HG03442 (cell line): ENCODE measurements at regions not wholly inside any gene's neighbourhood (a gene's known extent, or its start where the extent isn't known, plus 50 kb on each side); places are given as distances from the start of the nearest gene placed in this dataset.
"Not testable (repeated sequence)": the region's sequence is repeated elsewhere in the genome, so short reads cannot be mapped to it uniquely, and the experiment has no call there.

Experiments used
- ATAC-seq: cut with Tn5 transposase; IDR thresholded peaks from one replicate; pipeline ENCODE4 v1.9.1; 2021; ENCODE audit warnings: mild to moderate bottlenecking, moderate library complexity; ENCODE audit not compliant: unreplicated experiment

DNA sequence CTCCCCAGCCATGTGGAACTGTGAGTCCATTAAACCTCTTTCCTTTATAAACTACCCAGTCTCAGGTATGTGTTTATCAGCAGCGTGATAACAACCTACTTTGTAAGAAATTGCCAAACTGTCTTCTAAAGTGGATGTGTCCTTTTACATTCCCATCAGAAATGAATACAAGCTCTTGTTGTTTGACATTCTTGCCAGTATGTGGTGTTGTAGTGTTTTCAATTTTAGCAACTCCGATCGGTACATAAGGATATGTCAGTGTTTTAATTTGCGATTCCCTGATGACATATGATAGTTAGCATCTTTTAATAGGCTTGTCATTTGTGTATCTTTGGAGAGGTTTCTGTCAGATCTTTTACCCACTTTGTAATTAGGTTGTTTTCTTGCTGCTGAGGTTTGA lies 1156.3 kb upstream of the CRIM1 start:
- no peak for ATAC-seq

DNA sequence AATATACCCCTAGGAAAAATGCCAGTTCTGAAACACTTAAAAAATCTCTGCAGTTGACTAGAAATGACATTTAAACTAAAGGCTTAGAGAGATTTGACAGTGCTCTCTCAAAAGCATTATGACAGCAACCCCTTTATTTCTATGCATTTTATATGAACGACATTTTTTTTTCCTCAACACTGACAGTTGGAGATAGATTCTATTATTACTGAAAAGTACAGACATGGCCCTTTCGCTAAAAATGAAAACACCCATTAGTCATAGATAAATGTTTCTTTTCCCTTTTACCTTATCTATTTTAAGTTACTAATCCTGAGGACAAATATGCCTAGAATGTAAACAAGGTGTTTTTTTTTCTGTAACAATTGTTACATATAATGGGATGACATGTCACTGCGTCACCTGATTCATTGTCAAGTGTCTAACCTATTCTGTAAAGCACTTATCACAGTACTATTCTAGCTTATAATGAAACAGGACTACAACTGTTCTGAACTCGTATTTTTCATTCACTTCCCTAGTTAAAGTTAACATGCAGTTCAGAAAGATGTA lies 1169.6 kb upstream of the CRIM1 start:
- no peak for ATAC-seq

DNA sequence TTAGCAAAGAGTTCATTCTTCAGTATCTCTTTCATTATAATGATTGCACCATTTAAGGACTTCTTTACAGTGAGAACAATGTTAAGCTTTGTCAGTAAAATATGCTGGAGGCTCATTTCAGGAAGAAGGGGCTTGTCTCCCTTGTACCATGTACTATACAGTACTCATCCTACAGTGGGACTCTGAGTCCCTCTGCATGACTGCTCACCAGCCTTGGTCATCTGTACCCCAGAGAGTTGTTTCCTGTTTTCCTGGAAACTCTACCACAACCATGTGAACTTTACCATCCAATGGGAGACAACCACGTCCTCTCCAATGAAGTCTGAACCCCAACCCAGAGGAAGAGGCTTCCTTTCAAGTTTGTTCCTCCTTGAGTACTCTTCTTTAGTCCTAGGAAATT lies 1171.1 kb upstream of the CRIM1 start:
- no peak for ATAC-seq

DNA sequence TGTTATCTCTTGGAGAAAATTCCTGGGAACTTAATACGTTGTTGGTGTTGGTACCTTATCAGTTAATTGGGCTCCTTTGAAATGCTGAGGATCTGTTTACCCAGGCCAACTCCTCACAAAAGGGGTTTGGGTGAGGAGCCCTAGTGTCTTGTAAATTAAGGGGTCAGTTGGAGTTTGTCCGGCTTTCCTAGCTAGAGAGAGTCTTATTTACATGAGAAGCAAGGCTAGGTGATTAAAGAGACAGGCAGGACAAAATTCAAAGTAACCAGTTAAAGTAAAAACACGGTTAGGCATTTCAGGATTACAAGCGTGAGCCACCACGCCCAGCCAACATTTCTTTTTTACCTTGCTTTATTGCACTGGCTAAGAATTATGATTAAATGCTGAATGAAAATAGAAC lies 1178.9 kb upstream of the CRIM1 start:
- not testable (repeated sequence) for ATAC-seq

DNA sequence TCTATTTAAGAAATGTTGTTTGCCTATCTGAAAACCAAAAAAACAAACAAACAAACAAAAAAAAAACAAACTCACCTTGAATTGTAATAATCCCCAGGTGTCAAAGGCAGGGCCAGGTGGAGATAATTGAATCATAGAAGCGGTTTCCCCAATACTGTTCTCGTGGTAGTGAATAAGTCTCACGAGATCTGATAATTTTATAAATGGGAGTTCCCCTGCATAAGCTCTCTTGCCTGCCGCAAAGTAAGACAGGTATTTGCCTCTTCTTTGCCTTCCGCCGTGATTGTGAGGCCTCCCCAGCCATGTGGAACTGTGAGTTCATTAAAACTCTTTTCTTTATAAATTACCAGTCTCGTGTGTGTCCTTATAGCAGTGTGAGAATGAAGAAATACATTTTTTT lies 1180.7 kb upstream of the CRIM1 start:
- no peak for ATAC-seq

DNA sequence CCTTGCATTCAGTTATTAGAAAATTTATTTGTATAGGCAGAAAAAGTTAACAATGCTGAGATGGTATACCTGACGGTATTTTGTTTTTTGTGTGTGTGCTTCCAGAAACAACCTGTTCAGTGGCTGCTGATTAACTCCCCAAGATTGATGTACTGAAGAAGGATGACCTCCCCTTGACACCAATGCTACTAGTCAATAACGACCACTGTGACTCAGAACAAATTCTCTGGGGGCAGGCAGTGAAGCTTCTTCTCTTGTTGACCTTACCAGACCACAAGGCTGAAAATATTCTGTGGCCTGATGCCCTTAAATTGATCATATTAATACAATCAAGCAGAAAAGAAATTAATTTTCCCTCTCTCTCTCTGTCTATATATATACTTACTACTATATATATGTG lies 1182.9 kb upstream of the CRIM1 start:
- no peak for ATAC-seq

DNA sequence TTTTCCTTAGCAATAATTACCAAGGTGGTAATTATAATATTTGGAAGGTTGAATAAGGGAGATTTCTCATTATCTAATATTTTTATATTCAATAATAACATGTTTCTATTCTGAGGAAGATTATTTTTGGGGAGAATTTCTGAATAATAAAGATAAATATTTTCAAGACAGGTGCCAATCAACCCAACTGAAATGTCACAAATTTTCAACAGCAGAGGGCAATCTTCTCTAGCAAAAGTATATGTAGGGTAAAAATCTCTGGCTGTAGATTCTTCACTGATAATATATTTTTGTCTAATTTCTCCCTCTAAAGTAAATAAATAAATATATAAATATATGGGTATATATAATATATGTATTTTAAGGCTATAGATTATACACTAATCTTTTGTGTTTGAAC lies 1187.2 kb upstream of the CRIM1 start:
- no peak for ATAC-seq

DNA sequence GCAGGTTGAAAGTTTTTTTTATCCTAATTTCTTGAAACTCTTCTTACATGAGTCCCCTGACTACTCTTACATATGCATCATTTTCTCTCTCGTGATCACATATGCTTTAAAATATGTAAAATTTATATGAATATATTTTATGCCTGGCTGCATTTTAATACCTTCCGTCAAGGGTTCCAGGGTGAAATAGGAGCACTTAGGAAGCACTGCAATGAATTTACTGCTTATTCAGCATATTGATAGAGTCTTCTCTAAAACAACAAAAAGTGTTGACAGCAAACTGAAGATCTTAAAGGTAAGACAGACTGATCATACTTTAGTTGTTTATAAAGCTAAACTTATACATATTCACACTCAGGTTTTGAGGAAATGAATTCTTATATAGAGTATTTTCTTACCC lies 1191.6 kb upstream of the CRIM1 start:
- no peak for ATAC-seq

DNA sequence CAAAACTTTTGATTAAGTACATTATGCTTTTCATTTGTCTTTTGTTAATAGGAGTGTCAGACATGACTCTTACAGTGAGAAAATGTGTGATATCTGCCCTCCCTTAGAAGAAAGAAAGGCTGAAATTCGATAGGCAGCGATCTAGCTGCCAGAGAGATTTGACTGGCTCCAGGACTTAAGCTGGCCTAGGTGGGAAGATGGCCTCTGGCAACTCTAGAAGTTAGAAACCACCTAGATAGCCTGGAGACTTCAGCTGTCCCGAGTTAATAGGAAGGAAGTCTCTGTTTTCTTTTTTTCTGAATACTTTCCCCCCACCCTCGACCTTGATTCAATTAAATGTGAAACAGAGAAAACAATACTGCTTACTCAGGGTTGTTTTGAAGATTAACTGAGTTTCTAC lies 1194.7 kb upstream of the CRIM1 start:
- ATAC-seq = no peak

DNA sequence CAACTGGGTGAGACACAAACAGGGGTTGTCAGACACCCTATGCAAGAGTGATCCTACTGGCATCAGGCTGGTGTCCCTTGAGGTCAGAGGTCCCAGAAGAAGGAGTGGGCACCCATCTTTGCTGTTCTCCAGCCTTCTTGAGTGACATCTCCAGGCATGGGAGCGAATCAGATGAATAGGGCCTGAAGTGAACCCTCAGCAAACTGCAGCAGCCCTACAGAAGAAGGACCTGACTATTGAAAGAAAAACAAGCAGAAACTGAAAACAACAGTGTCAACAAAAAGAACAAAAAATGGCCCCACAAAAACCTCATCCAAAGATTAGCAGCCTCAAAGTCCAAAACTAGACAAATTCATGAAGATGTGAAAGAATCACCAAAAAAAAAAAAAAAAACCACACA lies 1229.7 kb upstream of the CRIM1 start:
- no peak for ATAC-seq

DNA sequence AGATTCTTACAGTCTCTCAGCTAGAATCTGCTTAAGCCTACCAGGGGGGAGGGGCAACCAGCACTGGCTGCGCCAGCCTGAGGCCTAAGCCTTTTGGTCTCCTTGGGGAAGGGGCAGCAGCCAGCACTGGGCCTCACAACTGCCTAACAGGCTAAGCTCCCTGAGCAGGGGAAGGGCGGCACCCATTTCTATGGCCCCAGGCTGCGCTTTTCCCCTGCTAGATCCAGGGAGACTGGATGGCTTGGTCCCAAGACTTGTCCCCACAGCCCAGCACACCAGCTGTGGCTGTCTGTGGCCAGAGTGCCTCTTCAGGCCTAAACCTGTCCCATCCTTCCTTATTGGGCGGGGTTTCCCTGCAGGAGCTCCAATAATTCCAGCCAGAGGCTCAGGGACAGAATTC lies 1230.3 kb upstream of the CRIM1 start:
- ATAC-seq = no peak

DNA sequence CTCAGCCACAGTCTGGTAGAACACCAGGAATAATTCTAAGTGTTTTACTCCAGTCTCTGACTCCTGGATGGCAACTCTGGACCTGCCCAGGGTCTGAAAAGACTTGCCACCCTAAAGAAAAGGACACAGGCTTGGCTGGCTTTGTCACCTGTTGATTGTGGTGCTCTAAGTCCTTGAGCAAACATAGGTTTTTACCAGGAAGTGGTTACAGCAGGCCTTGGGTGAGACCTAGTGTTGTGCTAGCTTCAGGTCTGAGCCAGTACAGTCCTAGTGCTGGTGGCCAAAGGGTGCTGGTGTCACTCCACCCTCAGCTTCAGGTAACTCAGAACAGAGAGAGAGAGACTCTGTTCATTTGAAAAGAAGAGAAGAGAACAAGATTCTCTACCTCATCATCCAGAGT lies 1239.4 kb upstream of the CRIM1 start:
- ATAC-seq = no peak

DNA sequence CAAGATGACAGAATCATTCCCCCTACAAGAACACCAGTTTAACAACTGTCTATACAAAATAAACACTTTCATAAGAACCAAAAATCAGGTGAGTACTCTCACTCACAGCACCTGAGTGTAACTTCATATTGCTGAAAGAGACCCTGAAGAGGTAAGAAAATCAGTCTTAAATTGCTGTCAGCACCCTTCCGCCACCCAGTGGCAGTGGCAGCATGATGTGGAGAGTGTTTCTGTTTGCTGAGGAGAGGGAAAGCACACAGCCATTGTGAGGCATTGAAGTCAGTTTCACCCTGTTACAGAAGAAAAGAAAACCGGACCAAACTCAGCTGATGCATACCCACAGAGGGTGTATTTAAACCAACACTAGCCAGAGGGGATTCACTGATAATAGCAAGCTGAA lies 1240.8 kb upstream of the CRIM1 start:
- ATAC-seq = no peak

DNA sequence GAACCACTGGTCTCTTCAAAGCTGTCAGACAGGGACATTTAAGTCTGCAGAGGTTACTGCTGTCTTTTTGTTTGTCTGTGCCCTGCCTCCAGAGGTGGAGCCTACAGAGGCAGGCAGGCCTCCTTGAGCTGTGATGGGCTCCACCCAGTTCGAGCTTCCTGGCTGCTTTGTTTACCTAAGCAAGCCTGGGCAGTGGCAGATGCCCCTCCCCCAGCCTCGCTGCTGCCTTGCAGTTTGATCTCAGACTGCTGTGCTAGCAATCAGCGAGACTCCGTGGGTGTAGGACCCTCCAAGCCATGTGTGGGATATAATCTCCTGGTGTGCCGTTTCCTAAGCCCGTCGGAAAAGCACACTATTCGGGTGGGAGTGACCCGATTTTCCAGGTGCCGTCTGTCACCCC lies 1243.2 kb upstream of the CRIM1 start:
- not testable (repeated sequence) for ATAC-seq

DNA sequence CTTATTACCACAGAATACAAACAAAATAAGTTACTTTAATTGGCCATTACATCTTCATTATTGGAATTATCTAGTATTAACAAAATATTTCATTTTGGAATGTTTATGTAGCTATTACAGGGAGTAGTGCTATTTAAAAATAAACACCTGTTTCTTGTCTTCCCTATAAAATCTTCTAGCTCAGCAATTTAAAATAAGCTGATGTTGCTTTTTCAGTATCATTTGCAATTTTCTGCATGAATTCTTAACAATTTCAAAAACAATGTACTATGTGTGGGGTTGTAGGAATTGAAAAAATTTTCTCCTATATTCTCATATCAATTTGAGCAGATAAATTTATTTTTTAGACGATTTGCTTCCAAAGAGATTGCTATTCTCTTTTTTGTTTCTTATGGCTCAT lies 1251.3 kb upstream of the CRIM1 start:
- ATAC-seq = no peak

DNA sequence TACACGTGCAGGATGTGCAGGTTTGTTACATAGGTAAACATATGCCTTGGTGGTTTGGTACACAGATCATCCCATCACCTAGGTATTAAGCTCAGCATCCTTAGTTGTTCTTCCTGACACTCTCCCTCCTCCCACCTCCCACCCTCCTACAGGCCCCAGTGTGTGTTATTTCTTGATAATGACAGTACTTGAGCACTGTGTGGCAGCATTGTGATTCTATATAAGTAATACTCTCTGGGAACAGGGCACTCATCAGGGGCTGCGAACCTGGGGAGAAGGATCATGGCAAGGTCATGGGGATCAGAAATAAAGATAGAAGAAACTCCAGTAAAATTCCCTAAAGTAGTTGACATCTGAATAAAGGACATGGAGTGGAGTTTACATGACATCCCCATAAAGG lies 1256.2 kb upstream of the CRIM1 start:
- no peak for ATAC-seq

DNA sequence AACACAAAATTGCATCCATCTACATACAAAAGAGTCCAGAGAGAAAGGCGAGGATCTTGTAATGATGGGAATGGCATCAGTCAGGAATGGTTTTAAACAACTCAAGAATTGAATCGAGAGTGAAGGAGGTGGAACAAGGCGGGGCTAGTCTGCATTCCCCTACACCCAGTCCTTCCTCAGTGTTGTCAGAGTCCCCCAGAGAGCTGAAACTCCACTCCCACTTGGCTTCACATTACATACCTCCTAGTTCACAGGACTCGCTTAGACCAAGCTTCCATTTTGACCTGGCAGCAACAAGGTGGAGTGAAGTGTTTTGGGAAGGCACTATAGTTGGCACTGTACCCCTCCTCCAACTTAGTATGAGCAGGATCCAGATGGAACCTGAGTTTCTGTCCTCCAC lies 1273.5 kb upstream of the CRIM1 start:
- no peak for ATAC-seq

DNA sequence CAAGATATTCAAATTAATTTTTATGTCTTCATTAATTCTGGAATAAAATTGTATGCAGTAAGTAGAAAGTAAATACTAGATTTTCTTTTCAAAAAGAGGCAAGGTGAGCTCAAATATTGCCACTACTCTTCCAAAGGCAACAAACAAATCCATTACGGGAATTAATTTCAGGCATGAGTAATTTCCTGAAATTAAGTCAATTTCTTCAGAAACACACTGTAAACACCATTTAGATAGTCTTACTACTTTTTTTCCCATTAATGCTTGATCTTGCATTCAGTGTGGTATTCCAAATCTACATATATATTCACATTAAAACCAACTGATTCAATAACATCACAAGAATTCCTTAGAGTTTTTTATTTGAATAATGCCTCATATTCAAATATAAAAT lies 1274.0 kb upstream of the CRIM1 start:
- ATAC-seq = no peak

DNA sequence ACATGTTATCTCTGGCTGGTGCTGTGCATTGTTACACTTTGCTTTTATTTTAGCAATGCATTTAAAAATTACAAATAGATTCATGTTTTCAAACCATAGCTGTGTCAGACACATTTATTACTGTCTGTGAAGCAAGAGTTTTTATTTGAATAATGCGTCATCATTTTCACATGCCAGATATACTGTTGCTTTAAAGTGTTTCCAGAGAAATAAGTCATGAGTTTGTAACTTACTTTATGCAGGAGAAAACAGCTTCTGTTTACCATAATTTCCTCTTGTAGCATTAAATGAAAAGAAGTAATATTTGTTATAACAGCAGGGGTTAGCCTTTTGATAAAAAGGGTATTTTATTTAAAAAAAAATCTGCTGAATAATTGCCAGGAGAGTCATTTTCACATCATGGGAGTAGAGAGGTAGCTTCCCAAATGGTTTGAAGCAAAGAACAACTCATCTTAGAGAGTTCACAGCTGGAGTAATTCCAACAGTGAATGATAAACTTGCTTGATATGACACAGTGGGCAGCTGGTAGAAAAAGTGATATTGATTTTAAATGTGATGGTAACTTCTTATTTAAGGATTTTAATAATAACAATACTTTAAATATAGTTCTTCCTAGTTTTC lies 1274.5 kb upstream of the CRIM1 start:
- ATAC-seq = no peak

DNA sequence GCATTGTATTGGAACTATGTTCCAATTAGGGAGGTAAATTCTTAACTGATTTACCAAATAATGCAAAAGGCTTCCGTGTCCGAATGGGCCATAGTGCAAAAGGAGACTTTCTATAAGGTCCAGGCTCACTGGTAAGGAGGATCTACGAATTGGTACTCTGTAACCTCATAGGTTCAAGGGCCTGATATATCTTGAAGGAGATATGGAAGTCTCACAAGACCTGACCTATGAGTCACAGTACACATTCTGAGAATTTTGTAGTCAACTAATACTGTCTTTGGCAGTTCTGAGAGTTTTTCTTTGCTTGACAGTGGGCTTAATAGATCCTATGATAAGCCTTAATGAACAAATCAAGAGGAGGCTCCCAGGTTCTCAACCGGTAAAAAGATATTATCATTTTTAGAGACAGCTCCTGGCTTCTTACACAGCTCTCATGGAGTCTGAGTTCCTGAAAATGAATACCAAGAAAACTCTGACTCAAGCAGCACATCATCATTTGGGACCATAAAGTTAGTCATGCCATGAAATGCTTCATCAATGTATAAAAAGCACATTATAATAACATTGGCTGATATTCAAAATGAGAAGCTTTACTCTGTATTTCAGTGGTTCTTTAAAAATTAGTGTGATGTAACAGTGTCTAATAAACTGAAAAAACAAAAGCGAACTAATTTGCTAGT lies 1275.2 kb upstream of the CRIM1 start:
- ATAC-seq = no peak

DNA sequence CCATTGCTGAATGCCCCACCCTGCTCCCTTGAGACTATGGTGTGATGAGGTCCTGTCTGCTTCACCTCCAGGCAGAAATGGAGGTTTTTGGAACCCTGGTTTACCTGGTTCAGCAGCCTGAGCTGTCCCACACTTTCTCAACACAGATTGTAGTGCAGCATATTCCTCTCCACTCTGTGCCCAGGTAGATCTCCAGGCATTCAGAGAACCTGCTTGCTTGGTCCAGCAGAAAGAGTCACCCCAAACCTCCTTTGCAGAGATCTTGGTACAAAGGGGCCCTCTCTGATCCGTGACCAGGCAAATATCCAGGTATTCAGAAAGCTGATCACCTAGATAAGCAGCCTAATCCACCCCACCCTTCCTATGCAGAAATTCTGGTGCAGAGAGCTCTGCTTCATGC lies 1288.2 kb upstream of the CRIM1 start:
- ATAC-seq = no peak

DNA sequence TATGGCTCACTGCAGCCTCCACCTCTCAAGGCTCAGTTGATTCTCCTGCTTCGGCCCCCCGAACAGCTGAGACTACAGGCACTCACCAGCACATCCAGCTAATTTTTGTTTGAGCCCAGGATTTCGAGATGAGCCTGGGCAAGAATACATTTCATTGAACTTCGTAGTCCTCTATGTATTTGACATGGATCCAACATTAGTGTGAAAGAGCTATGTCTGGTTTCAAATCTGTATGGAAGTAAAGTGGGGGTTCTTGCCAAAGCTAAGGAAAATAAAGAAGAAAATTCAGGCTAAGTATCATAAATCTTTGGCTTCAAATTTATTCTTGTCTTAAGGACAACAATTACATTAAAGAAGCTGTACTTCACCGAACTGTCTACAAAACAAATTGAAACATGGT lies 1291.7 kb upstream of the CRIM1 start:
- no peak for ATAC-seq

DNA sequence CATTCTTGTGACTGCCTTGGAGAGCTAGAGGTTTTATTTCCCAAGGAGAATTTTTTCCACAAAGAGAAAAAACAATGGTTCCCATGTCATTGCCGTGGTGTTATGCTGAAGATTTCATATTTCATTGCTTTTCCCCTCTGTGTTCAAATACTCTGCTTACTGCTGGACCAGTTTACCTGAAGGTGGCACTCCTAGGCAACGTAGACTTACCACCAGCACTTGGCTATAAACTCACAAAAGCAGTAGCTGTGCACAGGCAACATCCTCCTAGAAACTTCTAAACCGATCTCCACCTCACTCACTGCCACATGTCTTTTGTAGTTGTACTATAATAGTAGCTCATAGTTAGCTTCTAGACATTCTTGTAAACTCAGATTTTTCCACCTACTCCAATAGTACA lies 1319.7 kb upstream of the CRIM1 start:
- ATAC-seq = no peak
